ENCODE measurements at regions not wholly inside any gene's neighbourhood (a gene's known extent, or its start where the extent isn't known, plus 50 kb on each side); places are given as distances from the start of the nearest gene placed in this dataset.

- Histone ChIP-seq H2AFZ (ENCODE audit: low read length) (no peak overlapping the region), H4K20me1 (ENCODE audit: insufficient read depth, low read length, poor library complexity, severe bottlenecking) (no peaks in the 10 kb centered on the region), H3K27me3 (ENCODE audit: insufficient read depth, low read length, poor library complexity, severe bottlenecking) (no peaks in the 10 kb centered on the region), H3F3A (ENCODE audit: low read depth) (no peaks in the 10 kb centered on the region), H3K4me1 (ENCODE audit: insufficient read depth, low read length, poor library complexity, severe bottlenecking) (no peaks in the 10 kb centered on the region), H3K4me2 (ENCODE audit: low read depth, low read length, poor library complexity, severe bottlenecking) (no peak overlapping the region), H3K9me2 (replicated peaks; ENCODE audit: low read depth, low read length) (no peaks in the 10 kb centered on the region), H3K36me3 (ENCODE audit: insufficient read depth, low read length) (no peaks in the 10 kb centered on the region), H3K9me3 (ENCODE audit: insufficient read depth, low read depth, low read length) (no peaks in the 10 kb centered on the region), H3K4me3 (ENCODE audit: low read length, poor library complexity, severe bottlenecking) (no peak overlapping the region), H3K79me2 (ENCODE audit: insufficient read depth, low read length) (no peaks in the 10 kb centered on the region), H3K9ac (ENCODE audit: low read depth, low read length, poor library complexity, severe bottlenecking) (no peak overlapping the region)
- no peak for TF ChIP-seq CTCF (conservative IDR thresholded peaks at IDR 0.05; ENCODE audit: low read length)
- no peak for TF ChIP-seq EZH2phosphoT487 (IDR thresholded peaks at IDR 0.05; ENCODE audit: borderline replicate concordance)
These were observed 190.2 kb upstream of the FN1 start for GRCh38 chr2:215626063-215626462.

- TF ChIP-seq CTCF (conservative IDR thresholded peaks at IDR 0.05; ENCODE audit: low read length) (no peak), EZH2phosphoT487 (IDR thresholded peaks at IDR 0.05; ENCODE audit: borderline replicate concordance) (no peak)
- H3K79me2 ChIP-seq (ENCODE audit: insufficient read depth, low read length), result no peaks in the 10 kb centered on the region
- no peaks in the 10 kb centered on the region for H3K9me3 ChIP-seq (ENCODE audit: insufficient read depth, low read depth, low read length)
- H3K9me2 ChIP-seq (replicated peaks; ENCODE audit: low read depth, low read length), result no peaks in the 10 kb centered on the region
- no peak overlapping the region for H3K4me2 ChIP-seq (ENCODE audit: low read depth, low read length, poor library complexity, severe bottlenecking)
- no peaks in the 10 kb centered on the region for H3K4me1 ChIP-seq (ENCODE audit: insufficient read depth, low read length, poor library complexity, severe bottlenecking)
- H3K9ac ChIP-seq (ENCODE audit: low read depth, low read length, poor library complexity, severe bottlenecking), result no peak overlapping the region
- no peaks in the 10 kb centered on the region for H3F3A ChIP-seq (ENCODE audit: low read depth)
- no peak overlapping the region for H3K4me3 ChIP-seq (ENCODE audit: low read length, poor library complexity, severe bottlenecking)
- no peaks in the 10 kb centered on the region for H3K36me3 ChIP-seq (ENCODE audit: insufficient read depth, low read length)
- no peaks in the 10 kb centered on the region for H3K27me3 ChIP-seq (ENCODE audit: insufficient read depth, low read length, poor library complexity, severe bottlenecking)
- H2AFZ ChIP-seq (ENCODE audit: low read length), result no peak overlapping the region
- no peaks in the 10 kb centered on the region for H4K20me1 ChIP-seq (ENCODE audit: insufficient read depth, low read length, poor library complexity, severe bottlenecking)
These were observed 189.3 kb upstream of the FN1 start for GRCh38 chr2:215625207-215625606.

- Histone ChIP-seq H4K20me1 (ENCODE audit: insufficient read depth, low read length, poor library complexity, severe bottlenecking) (no peaks in the 10 kb centered on the region), H3K9me2 (replicated peaks; ENCODE audit: low read depth, low read length) (no peaks in the 10 kb centered on the region), H3K9me3 (ENCODE audit: insufficient read depth, low read depth, low read length) (no peaks in the 10 kb centered on the region), H3K79me2 (ENCODE audit: insufficient read depth, low read length) (no peaks in the 10 kb centered on the region), H3K9ac (ENCODE audit: low read depth, low read length, poor library complexity, severe bottlenecking) (no peak overlapping the region), H3K4me2 (ENCODE audit: low read depth, low read length, poor library complexity, severe bottlenecking) (no peak overlapping the region), H3F3A (ENCODE audit: low read depth) (no peaks in the 10 kb centered on the region), H2AFZ (ENCODE audit: low read length) (no peak overlapping the region; the same call in 1 of the 2 replicates), H3K4me3 (ENCODE audit: low read length, poor library complexity, severe bottlenecking) (no peak overlapping the region), H3K27me3 (ENCODE audit: insufficient read depth, low read length, poor library complexity, severe bottlenecking) (no peaks in the 10 kb centered on the region), H3K4me1 (ENCODE audit: insufficient read depth, low read length, poor library complexity, severe bottlenecking) (no peaks in the 10 kb centered on the region), H3K36me3 (ENCODE audit: insufficient read depth, low read length) (no peaks in the 10 kb centered on the region)
- no peak for TF ChIP-seq CTCF (conservative IDR thresholded peaks at IDR 0.05; ENCODE audit: low read length)
- no peak for TF ChIP-seq EZH2phosphoT487 (IDR thresholded peaks at IDR 0.05; ENCODE audit: borderline replicate concordance)
These were observed 188.6 kb upstream of the FN1 start for GRCh38 chr2:215624423-215624829.
